ENCODE measurements at regions not wholly inside any gene's neighbourhood (a gene's known extent, or its start where the extent isn't known, plus 50 kb on each side); places are given as distances from the start of the nearest gene placed in this dataset.
A peak's percentile ranks its signal among the peaks of the same experiment; 100 is the strongest.

DNA sequence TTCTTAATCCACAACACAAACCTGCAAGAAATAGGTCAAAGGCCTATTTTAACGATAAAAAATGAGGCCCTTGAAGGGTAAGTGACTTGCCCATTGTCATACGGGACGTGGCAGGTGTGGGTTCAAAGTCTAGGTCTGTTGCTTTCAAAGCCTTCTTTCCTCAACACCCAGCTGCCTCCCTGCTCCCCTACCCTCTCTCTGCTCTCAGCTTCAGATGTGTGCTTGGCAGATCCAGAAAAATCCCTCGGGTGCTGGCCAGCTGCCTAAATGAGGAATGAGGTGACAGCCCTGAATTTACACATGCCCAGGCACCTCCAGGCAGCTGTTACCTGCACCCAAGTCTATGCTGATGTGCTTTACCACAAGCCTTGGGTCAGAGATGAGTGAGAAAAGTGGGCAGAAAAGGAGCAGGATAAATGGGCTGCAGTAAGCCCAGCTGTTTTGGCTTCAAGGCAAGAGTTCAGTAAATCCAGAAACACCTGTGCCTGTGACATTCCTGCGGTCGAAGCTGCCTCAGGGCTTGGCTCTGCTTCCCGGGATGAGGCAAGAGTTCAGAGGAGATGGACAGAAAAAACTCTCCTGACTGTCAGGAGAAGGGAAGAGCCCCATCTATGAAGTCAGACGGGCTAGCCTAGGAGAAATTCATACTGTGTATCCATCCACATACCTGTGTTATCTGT is 49.9 kb upstream of the LDLRAD3 start:
- no peak overlapping the region for H2AK5ac ChIP-seq (ENCODE audit: low read length)
- H4K5ac ChIP-seq (ENCODE audit: low read length): no peak overlapping the region
- H3K36me3 ChIP-seq (ENCODE audit: control insufficient read depth, insufficient read depth, low read length): no peaks in the 10 kb centered on the region
- no peak overlapping the region for H3K4me2 ChIP-seq (ENCODE audit: low read length)
- H2BK5ac ChIP-seq (ENCODE audit: low read length): no peak overlapping the region
- WGBS (ENCODE audit: extremely low coverage, insufficient coverage, low lambda C conversion rate): no CpG with 5 or more reads among the region's 8 CpGs
- no peaks in the 10 kb centered on the region for H3K79me1 ChIP-seq (ENCODE audit: low read length)
- H3K4me3 ChIP-seq (ENCODE audit: low read length): no peak overlapping the region
- peaks cover 4% of the 10 kb centered on the region for H3K4me1 ChIP-seq (ENCODE audit: control insufficient read depth, low read depth, low read length)
- H2BK120ac ChIP-seq (ENCODE audit: low read depth, low read length): no peak overlapping the region
- H3K18ac ChIP-seq (ENCODE audit: low read length): no peak overlapping the region
- no peak overlapping the region for H3K23ac ChIP-seq (ENCODE audit: low read length)
- no peak overlapping the region for H3K4ac ChIP-seq (ENCODE audit: low read depth, low read length)
- no peak overlapping the region for H3K9ac ChIP-seq (ENCODE audit: low read length)
- no peaks in the 10 kb centered on the region for H3K79me2 ChIP-seq (ENCODE audit: control insufficient read depth, insufficient read depth, low read length)
- no peak overlapping the region for H3K56ac ChIP-seq (ENCODE audit: low read length)
- no peaks in the 10 kb centered on the region for H3K27me3 ChIP-seq (ENCODE audit: insufficient read depth, low read length, poor library complexity)
- H3K27ac ChIP-seq (ENCODE audit: low read depth, low read length): no peak overlapping the region
- DNase-seq: peak; percentile 13
- H2BK15ac ChIP-seq (replicated peaks; ENCODE audit: low read depth): no peak overlapping the region
- H4K8ac ChIP-seq (ENCODE audit: low read depth, low read length): no peak overlapping the region
